Endometrium (tissue), 2 donors: ENCODE measurements at regions not wholly inside any gene's neighbourhood (a gene's known extent, or its start where the extent isn't known, plus 50 kb on each side); places are given as distances from the start of the nearest gene placed in this dataset.

Experiments used
- FAIRE-seq: peaks from 2 replicates; lab custom pipeline; 2012; peaks lifted over from hg19 to GRCh38; lab: Jason Lieb, UNC
- donor health status: control.
- donor health status: control.

DNA sequence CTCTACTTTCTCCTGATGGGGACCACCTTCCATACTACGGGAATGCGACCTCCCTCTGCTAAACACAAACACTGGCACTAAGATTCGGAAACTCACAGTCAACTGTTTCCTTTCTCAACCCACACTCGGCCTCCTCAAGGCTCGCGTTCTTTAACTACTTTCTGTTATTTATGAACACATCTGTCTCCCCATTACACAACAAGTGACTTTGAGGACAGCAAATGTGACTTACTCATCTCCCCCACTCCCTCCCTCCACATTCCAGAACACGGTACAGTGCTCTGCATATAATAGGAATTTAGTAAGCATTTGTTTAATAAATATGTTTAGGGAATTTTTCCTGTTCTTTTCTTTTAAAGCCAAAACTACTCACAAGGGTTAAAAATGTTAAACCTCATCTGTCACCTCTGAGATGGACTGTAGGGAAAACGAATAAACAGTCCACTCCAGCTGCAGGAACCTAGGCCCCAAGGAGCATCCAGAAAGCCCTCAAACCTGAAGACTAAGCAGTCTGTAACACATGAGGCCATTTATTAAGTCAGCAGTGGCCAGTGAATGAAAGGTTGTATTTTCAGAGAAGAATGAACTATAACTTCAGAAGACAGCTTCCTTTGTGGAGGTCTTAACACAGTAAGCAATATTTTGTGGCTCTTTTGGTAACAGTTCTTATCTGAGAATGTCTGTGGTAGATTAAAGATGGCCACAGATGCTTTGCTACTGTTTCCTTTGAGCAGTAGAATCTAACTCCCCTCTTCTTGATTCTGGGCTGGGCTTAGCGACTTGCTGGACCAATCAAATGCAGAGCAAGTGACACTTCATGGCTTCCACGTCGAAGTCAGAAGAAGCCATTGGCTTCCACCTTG is 209.6 kb upstream of the DTNBP1 start:
- FAIRE-seq, result peak; percentile 70

DNA sequence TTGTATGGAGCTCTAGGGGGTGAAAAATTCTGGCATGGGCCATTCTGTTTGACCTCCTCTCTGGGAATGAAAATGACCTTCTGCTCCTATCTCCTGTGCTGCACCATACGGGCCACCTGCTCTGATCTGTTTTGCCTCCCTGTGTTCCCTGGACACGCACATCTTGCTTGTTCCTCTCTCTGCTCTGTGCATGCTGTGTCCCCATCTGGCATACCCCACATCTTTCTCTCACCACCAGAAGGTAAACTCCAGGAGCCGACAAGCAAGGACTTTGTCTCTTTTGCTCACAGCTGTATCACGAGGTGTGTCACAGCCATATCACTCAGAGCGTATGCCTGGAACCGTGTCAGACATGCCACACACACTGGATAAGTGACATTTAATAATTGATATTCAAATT is 208.4 kb upstream of the DTNBP1 start:
- no peak for FAIRE-seq

DNA sequence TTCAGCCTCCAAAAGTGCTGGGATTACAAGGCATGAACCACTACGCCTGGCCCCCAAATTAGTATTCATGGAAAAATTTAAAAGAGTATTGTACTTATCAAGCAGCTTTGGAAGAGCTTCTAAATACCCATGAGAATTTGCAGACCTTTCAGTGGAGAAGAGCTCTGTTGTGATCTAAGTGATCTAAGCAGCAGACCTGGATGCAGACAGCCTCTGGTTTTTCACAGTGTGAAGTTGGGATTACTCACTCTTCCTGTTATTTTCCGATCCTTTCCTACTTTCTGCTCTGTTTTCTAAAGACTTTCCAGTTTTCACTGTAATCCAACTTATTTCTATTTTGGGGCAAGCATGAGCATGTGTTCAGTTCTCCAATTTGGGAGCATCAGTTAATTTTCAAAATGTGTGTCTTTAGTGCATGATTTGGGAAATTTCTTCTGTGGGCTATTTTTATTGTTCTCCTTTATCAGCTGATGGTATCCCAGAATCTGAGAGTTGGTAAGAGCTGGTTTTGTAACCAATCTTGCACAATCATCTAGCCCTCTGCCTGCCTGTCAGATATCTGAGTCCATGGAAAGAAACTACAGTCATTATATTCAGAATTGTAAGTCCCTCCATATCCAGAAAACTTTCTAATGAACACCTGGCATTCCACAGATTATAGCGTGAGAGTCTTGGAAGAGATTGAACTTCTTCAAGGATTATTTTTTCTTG is 207.7 kb upstream of the DTNBP1 start:
- no peak for FAIRE-seq

DNA sequence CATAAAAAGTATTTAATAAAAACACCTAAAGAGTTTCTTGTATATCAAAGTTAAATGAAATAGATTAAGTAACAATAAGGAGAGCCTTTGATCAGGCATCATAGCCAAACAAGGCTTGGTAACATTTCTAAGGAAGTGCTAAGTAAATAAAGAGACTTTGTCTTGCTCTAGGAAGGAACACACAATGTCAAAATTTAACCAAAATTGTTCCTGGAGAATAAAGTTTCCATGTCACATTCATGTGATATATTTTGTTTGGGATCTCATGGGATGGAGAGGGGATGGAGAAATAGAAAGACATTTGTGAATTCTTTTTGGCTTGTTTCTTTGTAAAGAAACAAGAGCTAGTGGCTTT is 201.9 kb upstream of the DTNBP1 start:
- no peak for FAIRE-seq

DNA sequence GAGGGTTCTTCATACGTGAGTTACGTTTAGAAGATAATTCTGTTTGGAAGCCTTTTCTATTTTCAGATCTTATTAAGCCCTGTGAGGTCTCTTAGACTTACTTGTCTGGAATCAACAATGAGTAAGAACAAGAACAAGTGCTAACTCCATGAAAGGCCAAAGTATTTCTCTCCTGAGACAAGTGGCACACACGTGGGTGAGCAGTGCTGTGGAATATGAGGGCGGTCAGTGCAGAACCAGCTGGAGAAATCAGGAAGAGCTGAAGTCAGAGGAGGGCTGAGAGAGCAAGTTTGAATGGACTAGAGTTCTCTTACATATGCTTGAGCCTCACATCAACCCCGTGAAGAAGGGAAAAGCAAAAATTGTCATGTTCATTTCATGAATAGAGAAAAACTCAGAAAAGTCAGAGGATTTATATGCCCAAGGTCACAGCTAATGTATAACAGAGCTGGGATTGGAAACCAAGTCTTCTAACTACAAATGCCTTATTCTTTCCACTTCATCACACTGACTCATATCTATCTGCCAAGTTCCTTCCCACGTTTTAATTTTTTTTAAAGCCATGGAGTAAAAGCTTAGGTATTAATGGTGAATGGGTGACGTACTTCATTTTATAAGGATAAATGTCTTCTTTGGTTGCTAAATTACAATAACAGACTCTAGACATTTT is 201.3 kb upstream of the DTNBP1 start:
- no peak for FAIRE-seq

- no peak for FAIRE-seq
Measured at GRCh38 chr6:15862810-15863209, 200.0 kb upstream of the DTNBP1 start.

GRCh38 chr6:15861486-15861885 is 198.7 kb upstream of the DTNBP1 start:
- FAIRE-seq, result no peak

GRCh38 chr6:15854826-15855710 is 192.2 kb upstream of the DTNBP1 start:
- FAIRE-seq, result peak; percentile 99

- no peak for FAIRE-seq
Measured at GRCh38 chr6:15854378-15854777, 191.6 kb upstream of the DTNBP1 start.

DNA sequence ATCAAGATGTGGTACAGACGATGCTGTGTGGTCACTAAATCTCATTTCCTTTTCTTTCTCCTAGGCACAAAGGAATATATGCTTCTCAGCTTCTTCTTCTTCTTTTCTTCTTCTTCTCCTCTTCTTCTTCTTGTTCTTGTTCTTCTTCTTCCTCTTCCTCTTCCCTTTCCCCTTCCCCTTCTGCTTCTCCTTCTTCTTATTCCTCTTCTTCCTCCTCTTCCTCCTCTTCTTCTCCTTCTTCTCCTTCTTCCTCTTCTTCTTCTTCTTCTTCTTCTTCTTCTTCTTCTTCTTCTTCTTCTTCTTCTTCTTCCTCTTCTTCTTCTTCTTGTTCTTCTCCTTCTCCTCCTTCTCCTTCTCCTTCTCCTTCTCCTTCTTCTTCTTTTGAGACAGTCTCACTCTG is 190.4 kb upstream of the DTNBP1 start:
- no peak for FAIRE-seq

DNA sequence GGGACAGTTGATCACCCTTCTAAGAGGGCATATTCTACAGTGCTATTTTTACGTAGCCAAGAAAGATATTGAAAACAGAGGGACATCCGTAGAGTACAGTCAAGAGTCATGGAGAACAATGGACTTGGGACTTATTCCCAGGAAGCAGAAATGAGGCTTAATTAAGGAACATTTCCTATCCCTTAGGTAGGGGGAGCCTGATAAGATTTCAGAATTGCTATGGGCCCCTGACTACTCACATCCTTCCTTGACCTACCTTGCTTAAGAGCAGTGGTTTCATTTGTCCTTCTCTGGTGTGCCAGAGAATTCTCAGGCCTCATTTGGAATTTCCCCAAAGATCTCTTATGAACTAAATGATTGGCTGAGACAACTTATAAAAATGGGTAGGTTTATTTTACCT is 189.5 kb upstream of the DTNBP1 start:
- FAIRE-seq, result no peak

DNA sequence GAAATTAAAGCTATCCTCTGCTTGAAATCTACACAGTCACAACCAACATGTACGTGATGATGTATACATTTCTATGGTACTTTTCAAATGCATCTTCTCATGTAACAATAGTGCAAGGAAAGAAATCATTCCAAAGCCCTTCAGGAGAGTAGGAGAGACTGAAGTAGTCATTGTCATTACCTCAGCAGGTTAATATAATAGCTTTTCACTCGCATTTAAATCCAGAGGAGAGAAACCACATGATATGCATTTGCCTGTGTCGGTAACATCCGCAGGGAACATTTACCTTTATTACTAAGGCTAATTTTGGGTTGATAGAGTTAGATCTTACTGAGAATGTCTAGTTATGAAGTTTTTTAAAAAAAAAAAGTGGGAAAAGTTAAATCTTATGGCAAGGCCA is 186.6 kb upstream of the DTNBP1 start:
- FAIRE-seq, result no peak

- FAIRE-seq, result no peak
Measured at GRCh38 chr6:15845492-15845891, 182.7 kb upstream of the DTNBP1 start.

DNA sequence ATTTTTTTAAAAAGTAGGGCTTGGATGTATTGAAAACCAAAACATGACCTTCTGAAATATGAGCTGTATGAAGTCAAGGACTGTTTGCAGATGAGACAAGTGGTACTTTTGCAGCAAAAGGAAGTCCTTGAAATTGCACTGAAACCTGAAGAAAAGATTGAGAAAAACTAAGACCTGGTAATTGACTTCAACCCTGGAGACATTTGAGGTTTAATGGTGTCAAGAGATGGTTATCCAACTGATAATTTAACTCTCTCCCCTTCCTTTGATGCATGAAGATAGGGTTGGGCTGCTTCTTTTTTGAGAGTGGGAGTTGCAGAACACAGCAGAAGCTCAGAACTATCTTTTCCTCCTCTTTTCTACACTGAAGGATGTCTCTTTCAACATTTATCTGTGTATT is 180.9 kb upstream of the DTNBP1 start:
- FAIRE-seq, result no peak

GRCh38 chr6:15843226-15843625 is 180.4 kb upstream of the DTNBP1 start:
- FAIRE-seq, result no peak

- no peak for FAIRE-seq
Measured at GRCh38 chr6:15842727-15843117, 179.9 kb upstream of the DTNBP1 start.

DNA sequence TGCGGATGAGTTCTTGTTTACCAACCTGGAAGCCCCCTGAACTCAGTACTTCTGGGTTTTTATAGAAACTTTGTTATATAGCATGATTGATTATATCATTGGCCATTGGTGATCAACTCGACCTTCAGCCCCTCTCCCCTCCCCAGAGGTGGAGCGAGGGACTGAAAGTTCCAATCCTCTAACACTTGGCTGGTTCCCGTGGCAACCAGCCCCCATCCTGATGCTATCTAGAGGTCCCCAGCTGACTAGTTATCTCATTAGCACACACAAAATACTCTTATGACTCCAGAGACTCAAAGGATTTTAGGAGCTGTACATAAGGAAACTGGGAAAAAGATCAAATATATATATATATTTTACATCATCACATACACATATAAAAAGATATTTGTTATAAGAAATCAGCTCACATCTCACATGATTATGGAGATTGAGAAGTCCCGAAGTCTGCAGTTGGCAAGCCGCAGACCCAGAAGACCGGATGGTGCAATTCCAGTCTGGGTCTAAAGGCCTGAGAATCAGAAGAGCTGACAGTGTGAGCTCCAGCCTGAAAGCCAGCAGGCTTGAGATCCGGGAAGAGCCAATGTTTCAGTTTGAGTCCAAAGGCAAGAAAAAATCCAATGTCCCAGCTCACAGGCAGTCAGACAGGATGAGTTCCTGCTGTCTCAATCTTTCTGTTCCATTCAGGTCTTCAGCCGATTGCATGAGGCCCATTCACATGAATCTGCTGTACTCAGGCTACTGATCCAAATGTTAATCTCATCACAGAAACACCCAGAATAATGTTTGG is 179.3 kb upstream of the DTNBP1 start:
- no peak for FAIRE-seq

DNA sequence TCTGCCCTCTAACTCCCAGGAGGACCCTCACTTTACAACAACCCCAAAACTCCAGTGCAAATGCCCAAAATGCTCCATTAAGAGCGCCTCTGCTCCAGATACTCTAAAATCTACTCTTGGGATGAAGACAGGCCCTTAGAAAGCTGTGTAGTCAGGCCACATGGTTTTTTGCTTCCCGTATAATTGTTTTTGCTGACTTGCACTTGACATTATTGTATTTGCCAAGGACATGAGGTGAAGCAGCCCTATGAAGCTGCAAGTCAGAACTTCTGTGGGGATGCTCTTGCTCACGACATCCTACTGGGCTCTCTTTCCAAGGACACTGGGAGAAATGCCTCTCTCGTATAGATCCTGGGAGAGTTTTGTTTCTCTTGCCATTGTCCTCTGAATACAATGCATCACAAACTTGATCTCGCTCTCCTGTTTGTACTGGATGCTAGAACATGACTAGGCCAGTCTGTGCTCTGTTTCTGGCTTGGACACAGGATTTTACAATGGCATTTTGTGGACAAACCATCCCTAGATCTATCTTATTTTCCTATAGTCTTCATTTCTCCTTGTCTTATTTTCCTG is 177.2 kb upstream of the DTNBP1 start:
- FAIRE-seq, result no peak

GRCh38 chr6:15837205-15837604 is 174.4 kb upstream of the DTNBP1 start:
- FAIRE-seq, result no peak

DNA sequence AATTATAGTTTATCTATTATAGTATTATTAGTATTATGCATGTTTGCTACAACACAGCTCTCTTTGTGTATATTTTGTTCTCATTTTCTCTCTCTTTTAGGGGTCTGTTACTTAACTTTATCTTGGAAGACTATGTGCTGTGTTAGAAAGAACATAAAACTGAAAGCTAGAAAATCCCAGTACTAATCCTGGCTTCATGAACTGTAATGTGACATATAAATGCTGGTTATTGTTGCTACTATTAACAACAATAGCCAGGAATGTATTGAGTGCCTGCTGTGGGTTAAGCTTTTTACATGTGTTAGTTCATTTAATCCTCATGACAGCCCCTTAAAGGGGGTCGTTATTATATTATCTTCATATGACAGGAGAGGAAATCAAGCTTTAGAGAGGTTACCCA is 170.0 kb upstream of the DTNBP1 start:
- FAIRE-seq, result no peak

DNA sequence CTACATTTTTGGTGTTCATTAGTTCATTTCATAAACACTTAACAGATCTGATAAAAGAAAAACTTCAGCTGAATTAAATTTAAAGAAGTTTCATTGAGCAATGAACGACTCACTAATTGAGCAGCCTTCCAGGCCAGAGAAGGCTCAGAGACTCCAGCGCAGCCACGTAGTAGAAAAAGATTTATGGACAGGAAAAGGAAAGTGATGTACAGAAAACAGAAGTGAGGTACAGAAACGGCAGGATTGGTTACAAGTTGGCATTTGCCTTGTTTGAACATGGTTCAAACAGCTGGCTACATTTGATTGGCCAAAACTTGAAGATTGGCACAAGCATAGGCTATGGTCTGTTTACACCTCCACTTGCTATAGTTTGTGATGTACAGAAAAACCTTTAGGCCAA is 166.3 kb upstream of the DTNBP1 start:
- FAIRE-seq, result no peak
